GM12865 (cell line): ENCODE measurements at regions not wholly inside any gene's neighbourhood (a gene's known extent, or its start where the extent isn't known, plus 50 kb on each side); places are given as distances from the start of the nearest gene placed in this dataset.

ENCODE experiments used
- DNase-seq: peaks from one replicate; pipeline ENCODE4 v3.0.0; 2010; ENCODE audit warnings: low read depth
- H3K4me3 ChIP-seq: 2 replicates; pipeline ENCODE4 v1.5.1; 2011; ENCODE audit warnings: mild to moderate bottlenecking, low read depth, low read length, control low read depth
- CTCF ChIP-seq: IDR thresholded peaks from 2 replicates; pipeline ENCODE4 v1.5.1; 2011; ENCODE audit warnings: low read length, control low read depth, low read depth, inconsistent platforms; ENCODE audit not compliant: insufficient read depth; ENCODE audit errors: missing control alignments

DNA sequence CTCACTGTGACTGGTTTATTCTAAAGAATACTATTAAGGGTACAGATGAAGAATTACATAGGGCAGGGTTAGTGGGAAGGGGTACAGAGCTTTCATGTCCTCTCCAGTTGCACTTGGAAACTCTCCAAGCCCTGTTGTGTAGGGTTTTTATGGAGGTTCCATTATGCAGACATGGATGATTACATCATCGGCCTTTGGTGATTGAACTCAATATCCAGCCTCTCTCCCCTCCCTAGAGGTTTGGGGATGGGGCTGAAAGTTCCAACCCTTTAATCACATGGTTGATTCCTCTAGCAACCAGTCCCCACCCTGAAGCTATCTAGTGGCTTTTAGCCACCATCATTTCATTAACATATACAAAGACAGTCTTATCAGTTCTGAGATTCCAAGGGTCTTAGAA lies 472.6 kb downstream of the BUD13 start:
- no peak overlapping the region for H3K4me3 ChIP-seq
- no peak for TF ChIP-seq CTCF
- DNase-seq, result no peak

- no peak for TF ChIP-seq CTCF
- H3K4me3 ChIP-seq, result no peak overlapping the region
- DNase-seq, result no peak
These were observed 478.2 kb downstream of the BUD13 start for GRCh38 chr11:116294630-116295029.

GRCh38 chr11:116287866-116288265 lies 484.9 kb downstream of the BUD13 start:
- no peak overlapping the region for H3K4me3 ChIP-seq
- no peak for TF ChIP-seq CTCF
- DNase-seq, result no peak

DNA sequence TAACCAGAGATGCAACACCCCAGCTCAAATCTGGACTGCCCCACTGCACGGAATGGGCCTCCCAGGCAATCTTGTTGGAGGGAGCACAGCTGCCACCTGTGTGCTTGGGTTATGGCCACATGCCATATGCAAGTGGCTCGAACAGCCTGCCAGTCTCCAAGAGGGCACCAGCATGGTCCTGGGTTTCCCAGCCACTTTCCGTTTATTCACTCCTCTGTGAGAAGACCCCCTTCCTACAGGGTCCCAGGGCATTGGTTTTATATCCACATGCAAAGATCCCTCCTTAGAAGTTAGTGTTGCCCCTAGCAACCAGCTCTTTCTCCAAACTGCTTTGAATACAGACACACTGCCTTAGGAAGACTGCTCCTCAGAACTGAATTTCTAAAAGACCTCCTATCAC lies 487.8 kb downstream of the BUD13 start:
- H3K4me3 ChIP-seq, result no peak overlapping the region
- DNase-seq, result no peak
- TF ChIP-seq CTCF, result no peak

- H3K4me3 ChIP-seq, result no peak overlapping the region
- no peak for DNase-seq
- no peak for TF ChIP-seq CTCF
These were observed 489.5 kb downstream of the BUD13 start for GRCh38 chr11:116283300-116283699.

- H3K4me3 ChIP-seq, result no peak overlapping the region
- no peak for DNase-seq
- no peak for TF ChIP-seq CTCF
These were observed 490.3 kb downstream of the BUD13 start for GRCh38 chr11:116282481-116282880.
